ENCODE measurements at regions not wholly inside any gene's neighbourhood (a gene's known extent, or its start where the extent isn't known, plus 50 kb on each side); places are given as distances from the start of the nearest gene placed in this dataset.

- intact Hi-C loops (cut with DNase I; ENCODE audit: low total_unique reads): no loop called here
- H3K27ac ChIP-seq: no peak overlapping the region
- no peaks in the 10 kb centered on the region for H3K36me3 ChIP-seq (ENCODE audit: low read depth, missing control alignments)
- H3K4me1 ChIP-seq: no peaks in the 10 kb centered on the region
- no peak for DNase-seq
- H3K4me3 ChIP-seq: no peak overlapping the region
- WGBS, 2 donors: 59 to 73% methylated on average over 16 to 18 of the region's 18 CpGs
- H3K27me3 ChIP-seq: no peaks in the 10 kb centered on the region
- H3K9me3 ChIP-seq: no peaks in the 10 kb centered on the region
- TF ChIP-seq CTCF (IDR thresholded peaks at IDR 0.05): no peak
- TF ChIP-seq POLR2A (IDR thresholded peaks at IDR 0.05): no peak
Measured at GRCh38 chr2:11984316-11985158, 238.1 kb downstream of the LPIN1 start.

- TF ChIP-seq CTCF (IDR thresholded peaks at IDR 0.05) (no peak), POLR2A (IDR thresholded peaks at IDR 0.05) (no peak)
- DNase-seq: no peak
- no peak overlapping the region for H3K27ac ChIP-seq
- H3K4me3 ChIP-seq: no peak overlapping the region
- no peaks in the 10 kb centered on the region for H3K27me3 ChIP-seq
- intact Hi-C loops (cut with DNase I; ENCODE audit: low total_unique reads): no loop called here
- H3K9me3 ChIP-seq: no peaks in the 10 kb centered on the region
- WGBS, 2 donors: 81 to 94% methylated on average over 4 of the region's 4 CpGs
- H3K36me3 ChIP-seq (ENCODE audit: low read depth, missing control alignments): no peaks in the 10 kb centered on the region
- H3K4me1 ChIP-seq: no peaks in the 10 kb centered on the region
Measured at GRCh38 chr2:11985817-11986566, 239.6 kb downstream of the LPIN1 start.

GRCh38 chr2:11987151-11987550 lies 240.7 kb downstream of the LPIN1 start:
- H3K36me3 ChIP-seq (ENCODE audit: low read depth, missing control alignments): no peaks in the 10 kb centered on the region
- no peak for DNase-seq
- intact Hi-C loops (cut with DNase I; ENCODE audit: low total_unique reads): no loop called here
- TF ChIP-seq POLR2A (IDR thresholded peaks at IDR 0.05): no peak
- TF ChIP-seq CTCF (IDR thresholded peaks at IDR 0.05): no peak
- H3K4me3 ChIP-seq: no peak overlapping the region
- H3K27ac ChIP-seq: no peak overlapping the region
- no peaks in the 10 kb centered on the region for H3K27me3 ChIP-seq
- no peaks in the 10 kb centered on the region for H3K4me1 ChIP-seq
- WGBS, 2 donors: 92% methylated on average over 3 of the region's 3 CpGs
- no peaks in the 10 kb centered on the region for H3K9me3 ChIP-seq

- 56 to 59% methylated on average over 14 of the region's 14 CpGs for WGBS, 2 donors
- Histone ChIP-seq H3K36me3 (ENCODE audit: low read depth, missing control alignments) (no peaks in the 10 kb centered on the region), H3K4me3 (no peak overlapping the region), H3K4me1 (no peaks in the 10 kb centered on the region), H3K27ac (no peak overlapping the region), H3K9me3 (no peaks in the 10 kb centered on the region), H3K27me3 (no peaks in the 10 kb centered on the region)
- intact Hi-C loops (cut with DNase I; ENCODE audit: low total_unique reads): no loop called here
- TF ChIP-seq CTCF (IDR thresholded peaks at IDR 0.05): no peak
- no peak for TF ChIP-seq POLR2A (IDR thresholded peaks at IDR 0.05)
- peak; percentile 20 for DNase-seq
Measured at GRCh38 chr2:11988691-11989353, 242.4 kb downstream of the LPIN1 start.
